Spleen (tissue), 11 donors: ENCODE measurements at regions not wholly inside any gene's neighbourhood (a gene's known extent, or its start where the extent isn't known, plus 50 kb on each side); places are given as distances from the start of the nearest gene placed in this dataset.

Experiments used
- DNase-seq: peaks from one replicate; pipeline ENCODE4 v3.0.0-alpha.2; 2020
- H3K27ac ChIP-seq, 8 donors: fragments of 200-600 bp; sonication (generic) in 7 of 8; 1 replicate in 4 of 8; 2 replicates in 4 of 8; pipeline versions ENCODE4 v1.5.0 to v1.8.0; 2016 to 2021; ENCODE audit warnings: inconsistent platforms in 4 of 8, mild to moderate bottlenecking in 4 of 8, moderate library complexity in 1 of 8
- H3K27me3 ChIP-seq, 7 donors: fragments of 200-600 bp; sonication (generic) in 6 of 7; replicated peaks in 1 of 7; 1 replicate in 4 of 7; 2 replicates in 3 of 7; pipeline versions ENCODE4 v1.5.0 to v1.8.0; 2016 to 2021; ENCODE audit warnings: inconsistent platforms in 3 of 7, mild to moderate bottlenecking in 1 of 7
- H3K36me3 ChIP-seq, 6 donors: fragments of 200-600 bp; sonication (generic) in 5 of 6; 1 replicate in 4 of 6; 2 replicates in 2 of 6; pipeline versions ENCODE4 v1.5.0 to v1.8.0; 2016 to 2021; ENCODE audit warnings: inconsistent platforms in 2 of 6
- H3K4me1 ChIP-seq, 6 donors: fragments of 200-600 bp; sonication (generic) in 5 of 6; 1 replicate in 3 of 6; 2 replicates in 3 of 6; pipeline versions ENCODE4 v1.5.0 to v1.8.0; 2016 to 2021; ENCODE audit warnings: inconsistent platforms in 3 of 6
- H3K4me3 ChIP-seq, 8 donors: fragments of 200-600 bp; sonication (generic) in 7 of 8; 1 replicate in 4 of 8; 2 replicates in 4 of 8; pipeline versions ENCODE4 v1.5.0 to v1.8.0; 2016 to 2021; ENCODE audit warnings: inconsistent platforms in 4 of 8, mild to moderate bottlenecking in 4 of 8, moderate library complexity in 2 of 8
- H3K9me3 ChIP-seq, 8 donors: fragments of 200-600 bp; sonication (generic) in 7 of 8; 1 replicate in 4 of 8; 2 replicates in 4 of 8; pipeline versions ENCODE4 v1.5.0 to v1.8.0; 2016 to 2021; ENCODE audit warnings: inconsistent platforms in 4 of 8
- CTCF ChIP-seq, 11 experiments: fragments of 200-600 bp in 7 of 11; fragments of 450-650 bp in 4 of 11; sonication (generic) in 4 of 11; IDR thresholded peaks in 8 of 11; conservative IDR thresholded peaks in 3 of 11; 1 replicate in 7 of 11; 2 replicates in 4 of 11; pipeline versions ENCODE4 v1.4.0 to v1.8.0; 2016 to 2021; ENCODE audit warnings: antibody characterized with exemption in 11 of 11, inconsistent platforms in 4 of 11, mild to moderate bottlenecking in 1 of 11
- POLR2A ChIP-seq, 3 donors: fragments of 450-650 bp; IDR thresholded peaks; one replicate each; pipeline ENCODE4 v1.5.1; 2017; ENCODE audit warnings: antibody characterized with exemption in 3 of 3, mild to moderate bottlenecking in 1 of 3
- POLR2AphosphoS5 ChIP-seq, 3 donors: sonication (generic); formaldehyde crosslinking; IDR thresholded peaks; one replicate each; pipeline ENCODE4 v1.5.1; 2017; ENCODE audit warnings: antibody characterized with exemption in 3 of 3
- WGBS, 5 donors: extraction: QIAGEN DNeasy Blood & Tissue Kit in 3 of 5; methylation state at CpG; one replicate each; pipeline versions ENCODE4 v1.1.5 to v1.1.7; 2013 to 2018; 5-methylcytosine and 5-hydroxymethylcytosine counted together
- intact Hi-C: fragments of 100-400 bp; cut with DNase I; formaldehyde crosslinking; loops from one replicate; pipeline ENCODE4 v1.15.0; 2023; ENCODE audit warnings: low total_unique reads
- donor health status: healthy with polysubstance abuse.
- donor health status: DM: no; HTN: no; CAD: no; lungs with moderate emphysema.
- donor health status: DM: no; HTN: no; CAD: no.
- donor health status: Bipolar disorder and iron deficiency.
- donor health status: healthy.
- donor health status: DM: no; HTN: no; CAD: no.
- donor health status: DM: yes; HTN: yes; CAD: no.

- intact Hi-C loops, result no loop called here
- H3K9me3 ChIP-seq, result no peaks in the 10 kb centered on the region
- H3K4me3 ChIP-seq, result no peak overlapping the region
- no peaks in the 10 kb centered on the region for H3K36me3 ChIP-seq
- no peak overlapping the region for H3K27ac ChIP-seq
- DNase-seq, result no peak
- TF ChIP-seq CTCF (IDR thresholded peaks at IDR 0.05 in 8 of 11, conservative IDR thresholded peaks at IDR 0.05 in 3 of 11), result no peak
- no peak for TF ChIP-seq POLR2A (IDR thresholded peaks at IDR 0.05)
- no peak for TF ChIP-seq POLR2AphosphoS5 (IDR thresholded peaks at IDR 0.05)
- 63 to 87% (median 75%) methylated on average over 3 of the region's 3 CpGs for WGBS, 5 donors
- no peaks in the 10 kb centered on the region for H3K27me3 ChIP-seq
- H3K4me1 ChIP-seq, result no peaks in the 10 kb centered on the region
Measured at GRCh38 chr13:104553186-104553585, 1487.0 kb upstream of the SLC10A2 start.

- Histone ChIP-seq H3K4me1 (no peaks in the 10 kb centered on the region), H3K27me3 (no peaks in the 10 kb centered on the region), H3K4me3 (no peak overlapping the region), H3K36me3 (no peaks in the 10 kb centered on the region), H3K27ac (no peak overlapping the region), H3K9me3 (no peaks in the 10 kb centered on the region)
- DNase-seq, result no peak
- intact Hi-C loops, result no loop called here
- WGBS, 5 donors, result 89 to 95% (median 90%) methylated on average over 10 of the region's 10 CpGs
- TF ChIP-seq POLR2AphosphoS5 (IDR thresholded peaks at IDR 0.05) (no peak), CTCF (IDR thresholded peaks at IDR 0.05 in 8 of 11, conservative IDR thresholded peaks at IDR 0.05 in 3 of 11) (no peak), POLR2A (IDR thresholded peaks at IDR 0.05) (no peak)
Measured at GRCh38 chr13:104534847-104535246, 1468.6 kb upstream of the SLC10A2 start.

- no peak for DNase-seq
- Histone ChIP-seq H3K36me3 (no peaks in the 10 kb centered on the region), H3K4me1 (no peaks in the 10 kb centered on the region), H3K9me3 (no peaks in the 10 kb centered on the region), H3K4me3 (no peak overlapping the region), H3K27ac (no peak overlapping the region), H3K27me3 (no peaks in the 10 kb centered on the region)
- TF ChIP-seq CTCF (IDR thresholded peaks at IDR 0.05 in 8 of 11, conservative IDR thresholded peaks at IDR 0.05 in 3 of 11) (no peak), POLR2A (IDR thresholded peaks at IDR 0.05) (no peak), POLR2AphosphoS5 (IDR thresholded peaks at IDR 0.05) (no peak)
- intact Hi-C loops, result no loop called here
Measured at GRCh38 chr13:104532132-104532531, 1465.9 kb upstream of the SLC10A2 start.

GRCh38 chr13:104530741-104531140, 1464.5 kb upstream of the SLC10A2 start:
- no peak for DNase-seq
- Histone ChIP-seq H3K4me1 (no peaks in the 10 kb centered on the region), H3K27me3 (no peaks in the 10 kb centered on the region), H3K4me3 (no peak overlapping the region), H3K27ac (no peak overlapping the region), H3K36me3 (no peaks in the 10 kb centered on the region), H3K9me3 (no peaks in the 10 kb centered on the region)
- TF ChIP-seq POLR2A (IDR thresholded peaks at IDR 0.05), result no peak
- intact Hi-C loops, result no loop called here

GRCh38 chr13:104526561-104526960, 1460.3 kb upstream of the SLC10A2 start:
- Histone ChIP-seq H3K27ac (no peak overlapping the region), H3K9me3 (peaks cover 0 to 25% (median 7%) of the 10 kb centered on the region in 8 donors), H3K36me3 (no peaks in the 10 kb centered on the region), H3K4me3 (no peak overlapping the region), H3K27me3 (no peaks in the 10 kb centered on the region), H3K4me1 (no peaks in the 10 kb centered on the region)
- no peak for DNase-seq
- no peak for TF ChIP-seq POLR2AphosphoS5 (IDR thresholded peaks at IDR 0.05)
- no peak for TF ChIP-seq CTCF (IDR thresholded peaks at IDR 0.05 in 8 of 11, conservative IDR thresholded peaks at IDR 0.05 in 3 of 11)
- TF ChIP-seq POLR2A (IDR thresholded peaks at IDR 0.05), result no peak
- intact Hi-C loops, result no loop called here
